HCT116 (cell line): ENCODE measurements at regions not wholly inside any gene's neighbourhood (a gene's known extent, or its start where the extent isn't known, plus 50 kb on each side); places are given as distances from the start of the nearest gene placed in this dataset.

Source experiments
- CTCF ChIP-seq, 3 experiments: fragments of 200-600 bp in 1 of 3; sonication (generic) in 1 of 3; IDR thresholded peaks in 2 of 3; conservative IDR thresholded peaks in 1 of 3; 2 replicates each; pipeline ENCODE4 v1.5.1; 2012 to 2017; ENCODE audit warnings: low read depth in 2 of 3, low read length in 2 of 3, antibody characterized with exemption in 1 of 3, borderline replicate concordance in 1 of 3, control low read depth in 1 of 3, mild to moderate bottlenecking in 1 of 3, mixed read lengths in 1 of 3, mixed run types in 1 of 3, moderate library complexity in 1 of 3; ENCODE audit not compliant: insufficient read depth in 1 of 3
- REST ChIP-seq: IDR thresholded peaks from 2 replicates; pipeline ENCODE4 v1.6.1; 2012; ENCODE audit warnings: low read depth
- YY1 ChIP-seq: IDR thresholded peaks from 2 replicates; pipeline ENCODE4 v1.6.1; 2011; ENCODE audit warnings: low read length, low read depth, moderate library complexity, mild to moderate bottlenecking; ENCODE audit not compliant: insufficient replicate concordance; ENCODE audit errors: extremely low read depth
- ZBTB33 ChIP-seq: IDR thresholded peaks from 2 replicates; pipeline ENCODE4 v1.6.1; 2011; ENCODE audit warnings: mild to moderate bottlenecking, low read length, moderate library complexity; ENCODE audit not compliant: insufficient replicate concordance; ENCODE audit errors: extremely low read depth

- TF ChIP-seq REST (no peak), CTCF (IDR thresholded peaks at IDR 0.05 in 2 of 3, conservative IDR thresholded peaks at IDR 0.05 in 1 of 3; ENCODE audit: borderline replicate concordance in 1 of 3, insufficient read depth in 1 of 3, low read depth in 2 of 3, low read length in 2 of 3) (no peak), YY1 (no peak), ZBTB33 (no peak)
These were observed 245.2 kb upstream of the SMIM31 start for GRCh38 chr4:164508771-164509170.
